Endodermal cell (in vitro differentiated cells): ENCODE measurements at regions not wholly inside any gene's neighbourhood (a gene's known extent, or its start where the extent isn't known, plus 50 kb on each side); places are given as distances from the start of the nearest gene placed in this dataset.
A peak's percentile ranks its signal among the peaks of the same experiment; 100 is the strongest.

Source experiments
- DNase-seq: peaks from one replicate; pipeline ENCODE4 v3.0.0-alpha.2; 2017
- H3K27ac ChIP-seq: 2 replicates; pipeline ENCODE4 v1.5.1; 2013; ENCODE audit warnings: mild to moderate bottlenecking, low read depth, low read length, moderate library complexity
- H3K27me3 ChIP-seq: 2 replicates; pipeline ENCODE4 v1.6.1; 2013; ENCODE audit warnings: mild to moderate bottlenecking, low read length, moderate library complexity; ENCODE audit not compliant: insufficient read depth, control insufficient read depth, poor library complexity, severe bottlenecking
- H3K36me3 ChIP-seq: 2 replicates; pipeline ENCODE4 v1.7.0; 2013; ENCODE audit warnings: mild to moderate bottlenecking, low read length, moderate library complexity; ENCODE audit not compliant: control insufficient read depth, insufficient read depth
- H3K4me1 ChIP-seq: one replicate; pipeline ENCODE4 v1.7.0; 2013; ENCODE audit warnings: low read length; ENCODE audit not compliant: control insufficient read depth, insufficient read depth
- H3K4me3 ChIP-seq: 2 replicates; pipeline ENCODE4 v1.5.1; 2013; ENCODE audit warnings: mild to moderate bottlenecking, low read length, moderate library complexity
- H3K9ac ChIP-seq: 2 replicates; pipeline ENCODE4 v1.6.1; 2013; ENCODE audit warnings: mild to moderate bottlenecking, low read length, moderate library complexity; ENCODE audit not compliant: poor library complexity, severe bottlenecking; ENCODE audit errors: extremely low read depth
- H3K9me3 ChIP-seq: 2 replicates; pipeline ENCODE4 v1.6.1; 2013; ENCODE audit warnings: mild to moderate bottlenecking, low read length, moderate library complexity; ENCODE audit not compliant: control insufficient read depth
- H3K27ac Mint-ChIP-seq: 2 replicates; pipeline ENCODE4 v1.8.0; 2020; ENCODE audit warnings: mixed read lengths
- H3K27me3 Mint-ChIP-seq: 2 replicates; pipeline ENCODE4 v1.8.0; 2021; ENCODE audit warnings: mild to moderate bottlenecking, mixed read lengths; ENCODE audit not compliant: insufficient read depth
- H3K36me3 Mint-ChIP-seq: 2 replicates; pipeline ENCODE4 v1.8.0; 2020; ENCODE audit warnings: low read depth, mixed read lengths
- H3K4me1 Mint-ChIP-seq: 2 replicates; pipeline ENCODE4 v1.8.0; 2020; ENCODE audit warnings: mixed read lengths
- H3K4me3 Mint-ChIP-seq: 2 replicates; pipeline ENCODE4 v1.8.0; 2020; ENCODE audit warnings: mild to moderate bottlenecking, moderate library complexity, mixed read lengths
- H3K9me3 Mint-ChIP-seq: 2 replicates; pipeline ENCODE4 v1.8.0; 2020; ENCODE audit warnings: mild to moderate bottlenecking, mixed read lengths
- CTCF ChIP-seq: fragments of 200-600 bp; sonication (generic); conservative IDR thresholded peaks from 2 replicates; pipeline ENCODE4 v1.5.0; 2021; ENCODE audit warnings: antibody characterized with exemption, mild to moderate bottlenecking
- WGBS, 2 experiments: methylation state at CpG; one replicate each; pipeline versions ENCODE4 v1.1.5 to v1.1.7; 2013; ENCODE audit warnings: missing lambda C conversion rate in 2 of 2, mixed read lengths in 1 of 2; ENCODE audit not compliant: insufficient coverage in 1 of 2, insufficient read length in 1 of 2; 5-methylcytosine and 5-hydroxymethylcytosine counted together

GRCh38 chr9:2263111-2263510, 248.0 kb downstream of the SMARCA2 start:
- no peak for TF ChIP-seq CTCF
- H3K27ac Mint-ChIP-seq: no peak overlapping the region
- H3K4me1 Mint-ChIP-seq: peaks cover 4% of the 10 kb centered on the region
- H3K4me3 Mint-ChIP-seq: no peak overlapping the region
- Histone ChIP-seq H3K27me3 (no peaks in the 10 kb centered on the region), H3K9ac (no peak overlapping the region), H3K4me3 (no peak overlapping the region), H3K9me3 (peaks cover 3% of the 10 kb centered on the region), H3K36me3 (peaks cover 25% of the 10 kb centered on the region), H3K27ac (peak overlapping the region; percentile 28), H3K4me1 (peaks cover 3% of the 10 kb centered on the region)
- peaks cover 9% of the 10 kb centered on the region for H3K9me3 Mint-ChIP-seq
- peaks cover 76% of the 10 kb centered on the region for H3K36me3 Mint-ChIP-seq
- DNase-seq: no peak
- 93% methylated on average over 1 of the region's 1 CpG; no CpG with 5 or more reads in 1 of the 2 experiments for WGBS, 2 experiments
- no peaks in the 10 kb centered on the region for H3K27me3 Mint-ChIP-seq

GRCh38 chr9:2263665-2264064, 248.5 kb downstream of the SMARCA2 start:
- Histone ChIP-seq H3K4me1 (peaks cover 3% of the 10 kb centered on the region), H3K27me3 (no peaks in the 10 kb centered on the region), H3K27ac (no peak overlapping the region), H3K9me3 (peaks cover 3% of the 10 kb centered on the region), H3K4me3 (no peak overlapping the region), H3K36me3 (peaks cover 30% of the 10 kb centered on the region), H3K9ac (no peak overlapping the region)
- Mint-ChIP-seq H3K36me3 (peaks cover 73% of the 10 kb centered on the region), H3K27me3 (no peaks in the 10 kb centered on the region), H3K9me3 (peaks cover 9% of the 10 kb centered on the region), H3K4me3 (no peak overlapping the region), H3K4me1 (peaks cover 4% of the 10 kb centered on the region), H3K27ac (no peak overlapping the region)
- no peak for DNase-seq
- no peak for TF ChIP-seq CTCF
- WGBS, 2 experiments: 96 to 100% methylated on average over 1 to 3 of the region's 3 CpGs

GRCh38 chr9:2264081-2264480, 248.9 kb downstream of the SMARCA2 start:
- H3K27me3 Mint-ChIP-seq: no peaks in the 10 kb centered on the region
- H3K4me3 ChIP-seq: no peak overlapping the region
- no peak for DNase-seq
- no peak overlapping the region for H3K4me3 Mint-ChIP-seq
- H3K36me3 Mint-ChIP-seq: peaks cover 73% of the 10 kb centered on the region
- peaks cover 4% of the 10 kb centered on the region for H3K4me1 Mint-ChIP-seq
- H3K36me3 ChIP-seq: peaks cover 34% of the 10 kb centered on the region
- peaks cover 9% of the 10 kb centered on the region for H3K9me3 Mint-ChIP-seq
- H3K9ac ChIP-seq: no peak overlapping the region
- peaks cover 3% of the 10 kb centered on the region for H3K4me1 ChIP-seq
- TF ChIP-seq CTCF: no peak
- H3K27ac ChIP-seq: no peak overlapping the region
- 93 to 100% methylated on average over 8 of the region's 8 CpGs for WGBS, 2 experiments
- H3K27me3 ChIP-seq: no peaks in the 10 kb centered on the region
- peaks cover 3% of the 10 kb centered on the region for H3K9me3 ChIP-seq
- no peak overlapping the region for H3K27ac Mint-ChIP-seq
